Activated CD4-positive, alpha-beta T cell treated with anti-CD3 and anti-CD28 coated beads for 24 hours (primary cell): ENCODE measurements at regions not wholly inside any gene's neighbourhood (a gene's known extent, or its start where the extent isn't known, plus 50 kb on each side); places are given as distances from the start of the nearest gene placed in this dataset.

ENCODE experiments used
- DNase-seq, 2 donors: peaks; one replicate each; pipeline ENCODE4 v3.0.0-alpha.2; 2020; ENCODE audit warnings: low read depth in 2 of 2

GRCh38 chr6:170085475-170086401, 205.1 kb downstream of the DLL1 start:
- no peak for DNase-seq

GRCh38 chr6:170084166-170084730, 206.6 kb downstream of the DLL1 start:
- no peak for DNase-seq

- no peak for DNase-seq
These were observed 207.4 kb downstream of the DLL1 start for GRCh38 chr6:170083236-170084051.

- DNase-seq = no peak
These were observed 208.2 kb downstream of the DLL1 start for GRCh38 chr6:170082531-170083187.

GRCh38 chr6:170082067-170082466, 208.8 kb downstream of the DLL1 start:
- no peak for DNase-seq

- DNase-seq = no peak
These were observed 209.3 kb downstream of the DLL1 start for GRCh38 chr6:170081556-170081955.

- no peak for DNase-seq
These were observed 210.0 kb downstream of the DLL1 start for GRCh38 chr6:170080828-170081371.

- DNase-seq = no peak
These were observed 210.6 kb downstream of the DLL1 start for GRCh38 chr6:170080169-170080827.

- no peak for DNase-seq
These were observed 214.3 kb downstream of the DLL1 start for GRCh38 chr6:170076466-170077165.

- DNase-seq = no peak
These were observed 215.1 kb downstream of the DLL1 start for GRCh38 chr6:170075659-170076223.

- DNase-seq = no peak
These were observed 216.0 kb downstream of the DLL1 start for GRCh38 chr6:170074907-170075306.

- no peak for DNase-seq
These were observed 216.4 kb downstream of the DLL1 start for GRCh38 chr6:170074435-170074834.

GRCh38 chr6:170073846-170074245, 217.0 kb downstream of the DLL1 start:
- DNase-seq = no peak

- no peak for DNase-seq
These were observed 218.6 kb downstream of the DLL1 start for GRCh38 chr6:170072246-170072645.

GRCh38 chr6:170069611-170070010, 221.3 kb downstream of the DLL1 start:
- DNase-seq = no peak

- DNase-seq = no peak
These were observed 222.4 kb downstream of the DLL1 start for GRCh38 chr6:170068496-170068895.

GRCh38 chr6:170067923-170068360, 222.9 kb downstream of the DLL1 start:
- DNase-seq = no peak

GRCh38 chr6:170067181-170067641, 223.7 kb downstream of the DLL1 start:
- DNase-seq = no peak

GRCh38 chr6:170066679-170067078, 224.2 kb downstream of the DLL1 start:
- no peak for DNase-seq
